IMR-90 (cell line): ENCODE measurements at regions not wholly inside any gene's neighbourhood (a gene's known extent, or its start where the extent isn't known, plus 50 kb on each side); places are given as distances from the start of the nearest gene placed in this dataset.

Experiments
- ATAC-seq: fragments of 200-7000 bp; cut with Tn5 transposase; 2 replicates; pipeline ENCODE4 v1.9.1; 2020; ENCODE audit warnings: low read depth, mild to moderate bottlenecking, moderate library complexity
- BruUV-seq: library from RNA; stranded (reverse); fragments of 400-500 nt; replicated peaks from 2 replicates; lab custom pipeline; 2021; lab: Mats Ljungman, UMichigan
- CTCF ChIA-PET: fragments of 300-600 bp; formaldehyde crosslinking; extraction: SDS; loops from one replicate; lab custom pipeline; 2021; ENCODE audit warnings: antibody characterized with exemption; lab: Yijun Ruan, JAX
- POLR2A ChIA-PET: fragments of 300-600 bp; sonication (Branson Sonifier 250); formaldehyde crosslinking; loops from one replicate; lab custom pipeline; 2022; ENCODE audit warnings: antibody characterized with exemption; ENCODE audit not compliant: unreplicated experiment; lab: Charles Lee
- DNase-seq: peaks from one replicate; pipeline ENCODE4 v3.0.0; 2013
- H2AFZ ChIP-seq: replicated peaks from 2 replicates; pipeline ENCODE3; 2013; ENCODE audit warnings: low read length, mild to moderate bottlenecking; ENCODE audit not compliant: poor library complexity
- H2AK5ac ChIP-seq: 2 replicates; pipeline ENCODE4 v1.6.1; 2013; ENCODE audit warnings: low read depth, low read length, inconsistent platforms
- H2AK9ac ChIP-seq: replicated peaks from 2 replicates; pipeline ENCODE3; 2013; ENCODE audit warnings: mild to moderate bottlenecking, low read depth, low read length, moderate library complexity; ENCODE audit not compliant: poor library complexity
- H2BK120ac ChIP-seq: 2 replicates; pipeline ENCODE4 v1.6.1; 2013; ENCODE audit warnings: low read depth, low read length, inconsistent platforms
- H2BK15ac ChIP-seq: 3 replicates; pipeline ENCODE4 v1.6.1; 2013; ENCODE audit warnings: low read depth, low read length, inconsistent platforms
- H2BK20ac ChIP-seq: 2 replicates; pipeline ENCODE4 v1.6.1; 2013; ENCODE audit warnings: low read depth, mild to moderate bottlenecking, inconsistent platforms, low read length, moderate library complexity
- H2BK5ac ChIP-seq: 2 replicates; pipeline ENCODE4 v1.6.1; 2013; ENCODE audit warnings: mild to moderate bottlenecking, low read depth, low read length, inconsistent platforms; ENCODE audit not compliant: poor library complexity, severe bottlenecking
- H3K14ac ChIP-seq: replicated peaks from 2 replicates; pipeline ENCODE4 v1.6.1; 2013; ENCODE audit warnings: low read depth, low read length, inconsistent platforms
- H3K18ac ChIP-seq: 2 replicates; pipeline ENCODE4 v1.6.1; 2013; ENCODE audit warnings: low read depth, low read length, control low read depth
- H3K23ac ChIP-seq: 2 replicates; pipeline ENCODE4 v1.6.1; 2013; ENCODE audit warnings: low read depth, low read length, inconsistent platforms
- H3K27ac ChIP-seq: 2 replicates; pipeline ENCODE4 v1.5.1; 2013; ENCODE audit warnings: mild to moderate bottlenecking, control low read depth, low read length; ENCODE audit not compliant: insufficient read depth
- H3K27me3 ChIP-seq: 2 replicates; pipeline ENCODE4 v1.6.1; 2013; ENCODE audit warnings: low read length; ENCODE audit not compliant: control insufficient read depth, insufficient read depth
- H3K36me3 ChIP-seq: 2 replicates; pipeline ENCODE4 v1.6.1; 2013; ENCODE audit warnings: low read length, mixed read lengths; ENCODE audit not compliant: control insufficient read depth, insufficient read depth
- H3K4ac ChIP-seq: 2 replicates; pipeline ENCODE4 v1.6.1; 2013; ENCODE audit warnings: low read depth, low read length, inconsistent platforms
- H3K4me1 ChIP-seq: 2 replicates; pipeline ENCODE4 v1.6.1; 2013; ENCODE audit warnings: low read length, mixed read lengths; ENCODE audit not compliant: control insufficient read depth, insufficient read depth
- H3K4me2 ChIP-seq: 2 replicates; pipeline ENCODE4 v1.6.1; 2013; ENCODE audit warnings: low read depth, mild to moderate bottlenecking, control low read depth, low read length, moderate library complexity
- H3K4me3 ChIP-seq: 2 replicates; pipeline ENCODE4 v1.5.1; 2013; ENCODE audit warnings: low read depth, mild to moderate bottlenecking, control low read depth, low read length, moderate library complexity; ENCODE audit not compliant: insufficient read depth
- H3K56ac ChIP-seq: 2 replicates; pipeline ENCODE4 v1.6.1; 2013; ENCODE audit warnings: low read length, inconsistent platforms; ENCODE audit not compliant: insufficient read depth; ENCODE audit errors: extremely low read depth
- H3K79me1 ChIP-seq, 2 experiments: 2 replicates each; pipeline ENCODE4 v1.6.1; 2013; ENCODE audit warnings: low read length in 2 of 2, inconsistent platforms in 1 of 2, low read depth in 1 of 2
- H3K9ac ChIP-seq: 2 replicates; pipeline ENCODE4 v1.6.1; 2013; ENCODE audit warnings: low read depth, low read length, control low read depth
- H3K9me1 ChIP-seq: 2 replicates; pipeline ENCODE4 v1.6.1; 2013; ENCODE audit warnings: low read length, inconsistent platforms; ENCODE audit not compliant: insufficient read depth
- H3K9me3 ChIP-seq: 2 replicates; pipeline ENCODE4 v1.6.1; 2013; ENCODE audit warnings: low read length; ENCODE audit not compliant: control insufficient read depth, insufficient read depth
- H4K20me1 ChIP-seq: 2 replicates; pipeline ENCODE4 v1.6.1; 2013; ENCODE audit warnings: low read length, inconsistent platforms; ENCODE audit not compliant: insufficient read depth
- H4K5ac ChIP-seq: 2 replicates; pipeline ENCODE4 v1.6.1; 2013; ENCODE audit warnings: mild to moderate bottlenecking, low read depth, low read length, control low read depth
- H4K8ac ChIP-seq, 2 experiments: 2 replicates each; pipeline ENCODE4 v1.6.1; 2013; ENCODE audit warnings: low read depth in 2 of 2, low read length in 2 of 2, control low read depth in 1 of 2, inconsistent platforms in 1 of 2
- H4K91ac ChIP-seq: 2 replicates; pipeline ENCODE4 v1.6.1; 2013; ENCODE audit warnings: low read depth, low read length, inconsistent platforms; ENCODE audit not compliant: insufficient read depth
- CEBPB ChIP-seq: IDR thresholded peaks from 2 replicates; pipeline ENCODE4 v1.6.1; 2012; ENCODE audit warnings: low read depth, low read length, improper control_type of control experiment
- CHD1 ChIP-seq: IDR thresholded peaks from 2 replicates; pipeline ENCODE4 v1.6.1; 2012; ENCODE audit warnings: low read depth, low read length, improper control_type of control experiment
- ELK1 ChIP-seq: fragments of 150-350 bp; IDR thresholded peaks from 2 replicates; pipeline ENCODE4 v1.6.1; 2016; ENCODE audit warnings: low read depth, mild to moderate bottlenecking, low read length, moderate library complexity, borderline replicate concordance
- MAFK ChIP-seq: IDR thresholded peaks from 2 replicates; pipeline ENCODE4 v1.6.1; 2012; ENCODE audit warnings: low read depth, low read length, improper control_type of control experiment
- MAZ ChIP-seq: IDR thresholded peaks from 2 replicates; pipeline ENCODE4 v1.6.1; 2012; ENCODE audit warnings: low read depth, mild to moderate bottlenecking, low read length, improper control_type of control experiment, moderate library complexity, borderline replicate concordance
- MXI1 ChIP-seq: IDR thresholded peaks from 2 replicates; pipeline ENCODE4 v1.6.1; 2012; ENCODE audit warnings: low read depth, mild to moderate bottlenecking, low read length, moderate library complexity, borderline replicate concordance
- NFE2L2 ChIP-seq: fragments of 150-350 bp; IDR thresholded peaks from 2 replicates; pipeline ENCODE4 v1.6.1; 2016; ENCODE audit warnings: low read depth, mild to moderate bottlenecking, low read length
- RAD21 ChIP-seq: IDR thresholded peaks from 2 replicates; pipeline ENCODE4 v1.6.1; 2012; ENCODE audit warnings: low read length, improper control_type of control experiment
- RCOR1 ChIP-seq: IDR thresholded peaks from 2 replicates; pipeline ENCODE4 v1.6.1; 2012; ENCODE audit warnings: mild to moderate bottlenecking, low read length, improper control_type of control experiment; ENCODE audit not compliant: insufficient replicate concordance
- RFX5 ChIP-seq: IDR thresholded peaks from 2 replicates; pipeline ENCODE4 v1.8.0; 2012; ENCODE audit warnings: low read depth, mild to moderate bottlenecking, low read length, moderate library complexity
- SMC3 ChIP-seq: fragments of 150-350 bp; IDR thresholded peaks from 2 replicates; pipeline ENCODE4 v1.6.1; 2016; ENCODE audit warnings: low read depth, mild to moderate bottlenecking, antibody characterized with exemption, low read length, moderate library complexity
- WGBS, 2 experiments: methylation state at CpG; one replicate each; pipeline versions ENCODE4 v1.1.5 to v1.1.7; 2013; ENCODE audit warnings: missing lambda C conversion rate in 2 of 2; ENCODE audit not compliant: insufficient read length in 1 of 2; ENCODE audit errors: extremely low coverage in 2 of 2; 5-methylcytosine and 5-hydroxymethylcytosine counted together
- dilution Hi-C: fragments of 300-500 bp; cut with HindIII; formaldehyde crosslinking; loops from one replicate; pipeline ENCODE4 v1.14.3; 2018; ENCODE audit warnings: low sequenced_read_pairs; ENCODE audit not compliant: unreplicated experiment
- in situ Hi-C: fragments of 300-500 bp; cut with MboI; formaldehyde crosslinking; loops from 3 replicates; pipeline ENCODE4 v1.14.3; 2019; ENCODE audit warnings: low sequenced_read_pairs, inconsistent platforms, mixed read lengths
- intact Hi-C: fragments of 100-400 bp; cut with micrococcal nuclease; formaldehyde crosslinking; loops from 2 replicates; pipeline ENCODE4 v1.10.0; 2022

- Histone ChIP-seq H3K9me1 (no peaks in the 10 kb centered on the region), H3K4me2 (no peak overlapping the region), H4K20me1 (no peaks in the 10 kb centered on the region), H3K4ac (no peak overlapping the region), H2BK5ac (no peak overlapping the region), H4K8ac (no peak overlapping the region), H3K14ac (no peak overlapping the region), H3K27ac (no peak overlapping the region), H3K79me1 (no peaks in the 10 kb centered on the region), H2AK5ac (no peak overlapping the region), H3K18ac (no peak overlapping the region), H3K4me3 (no peak overlapping the region), H3K27me3 (peaks cover 33% of the 10 kb centered on the region), H3K9me3 (peaks cover 8% of the 10 kb centered on the region; the same call in 1 of the 2 replicates), H4K5ac (no peak overlapping the region), H4K91ac (no peak overlapping the region), H2AK9ac (no peak overlapping the region), H2AFZ (no peak overlapping the region), H3K56ac (no peak overlapping the region), H2BK15ac (no peak overlapping the region), H3K4me1 (no peaks in the 10 kb centered on the region), H3K9ac (no peak overlapping the region), H2BK120ac (no peak overlapping the region), H3K23ac (no peak overlapping the region), H2BK20ac (no peak overlapping the region), H3K36me3 (no peaks in the 10 kb centered on the region)
- in situ Hi-C loops = no loop called here
- intact Hi-C loops = no loop called here
- ChIA-PET CTCF (no interaction called here), POLR2A (no interaction called here)
- no TSS peak for BruUV-seq
- no CpG with 5 or more reads among the region's 6 CpGs for WGBS, 2 experiments
- no peak for TF ChIP-seq CHD1
- TF ChIP-seq ELK1 = no peak
- no peak for TF ChIP-seq RCOR1
- TF ChIP-seq MAFK = no peak
- no peak for TF ChIP-seq RAD21
- TF ChIP-seq CEBPB = no peak
- no peak for TF ChIP-seq RFX5
- TF ChIP-seq MAZ = no peak
- no peak for TF ChIP-seq NFE2L2
- TF ChIP-seq SMC3 = no peak
- TF ChIP-seq MXI1 = no peak
- ATAC-seq (no peak), DNase-seq (no peak)
- dilution Hi-C loops = no loop called here
These were observed 118.2 kb downstream of the HSD17B3 start for GRCh38 chr9:96183751-96184150.
